ENCODE measurements at regions not wholly inside any gene's neighbourhood (a gene's known extent, or its start where the extent isn't known, plus 50 kb on each side); places are given as distances from the start of the nearest gene placed in this dataset.

DNA sequence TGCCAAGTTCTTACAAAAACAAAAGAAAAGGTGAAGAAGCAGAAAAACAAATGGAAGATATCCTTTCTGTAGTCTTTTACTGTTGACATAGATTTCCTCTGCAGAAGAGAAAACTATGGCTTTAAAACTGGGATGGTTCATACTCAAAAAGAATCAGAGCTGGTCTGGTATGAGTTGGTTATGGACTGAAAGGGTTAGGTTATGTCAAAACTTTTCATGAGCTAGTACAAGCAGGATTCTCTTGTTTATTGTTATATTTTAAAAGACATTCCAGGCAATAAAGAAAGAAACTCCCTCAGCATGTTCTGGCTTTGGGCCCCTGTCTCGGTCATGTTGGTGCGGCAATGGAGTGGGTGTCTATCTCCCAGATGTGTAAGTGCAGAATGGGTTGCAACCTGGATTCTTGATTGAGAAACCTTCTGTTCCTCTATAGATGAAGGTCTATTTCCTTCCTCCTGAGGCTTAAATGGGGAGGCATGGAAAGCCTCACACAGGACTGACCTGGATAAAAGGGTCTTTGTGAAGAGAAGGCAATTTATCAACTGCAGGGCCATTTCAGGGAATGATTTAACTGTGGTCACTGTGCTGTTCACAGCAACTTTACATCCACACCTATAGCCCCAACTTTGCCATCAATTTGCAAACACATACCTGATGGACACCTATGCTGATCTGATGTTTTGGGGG, 209.6 kb upstream of the TNC start:
- no peak overlapping the region for H2AK5ac ChIP-seq (ENCODE audit: insufficient read length, low read length)
- H3K4me1 Mint-ChIP-seq = no peaks in the 10 kb centered on the region
- H2AFZ ChIP-seq (ENCODE audit: low read length) = no peak overlapping the region
- no peak overlapping the region for H4K5ac ChIP-seq (ENCODE audit: insufficient read length, low read depth, low read length)
- no peaks in the 10 kb centered on the region for H4K20me1 ChIP-seq (ENCODE audit: control insufficient read depth, insufficient read depth, insufficient read length)
- H3K9me3 ChIP-seq (ENCODE audit: control insufficient read depth, low read depth, low read length) = no peaks in the 10 kb centered on the region
- TF ChIP-seq, protein P1, sequence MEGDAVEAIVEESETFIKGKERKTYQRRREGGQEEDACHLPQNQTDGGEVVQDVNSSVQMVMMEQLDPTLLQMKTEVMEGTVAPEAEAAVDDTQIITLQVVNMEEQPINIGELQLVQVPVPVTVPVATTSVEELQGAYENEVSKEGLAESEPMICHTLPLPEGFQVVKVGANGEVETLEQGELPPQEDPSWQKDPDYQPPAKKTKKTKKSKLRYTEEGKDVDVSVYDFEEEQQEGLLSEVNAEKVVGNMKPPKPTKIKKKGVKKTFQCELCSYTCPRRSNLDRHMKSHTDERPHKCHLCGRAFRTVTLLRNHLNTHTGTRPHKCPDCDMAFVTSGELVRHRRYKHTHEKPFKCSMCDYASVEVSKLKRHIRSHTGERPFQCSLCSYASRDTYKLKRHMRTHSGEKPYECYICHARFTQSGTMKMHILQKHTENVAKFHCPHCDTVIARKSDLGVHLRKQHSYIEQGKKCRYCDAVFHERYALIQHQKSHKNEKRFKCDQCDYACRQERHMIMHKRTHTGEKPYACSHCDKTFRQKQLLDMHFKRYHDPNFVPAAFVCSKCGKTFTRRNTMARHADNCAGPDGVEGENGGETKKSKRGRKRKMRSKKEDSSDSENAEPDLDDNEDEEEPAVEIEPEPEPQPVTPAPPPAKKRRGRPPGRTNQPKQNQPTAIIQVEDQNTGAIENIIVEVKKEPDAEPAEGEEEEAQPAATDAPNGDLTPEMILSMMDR (conservative IDR thresholded peaks at IDR 0.05) = no peak
- H3K23ac ChIP-seq (ENCODE audit: insufficient read length, low read depth, low read length) = no peak overlapping the region
- no peaks in the 10 kb centered on the region for H3K9me3 Mint-ChIP-seq
- WGBS (ENCODE audit: extremely low coverage, insufficient read length, low lambda C conversion rate) = no CpG with 5 or more reads among the region's 2 CpGs
- no peak overlapping the region for H3K56ac ChIP-seq (ENCODE audit: insufficient read length, low read depth, low read length)
- H3K27ac ChIP-seq (ENCODE audit: insufficient read length, low read depth, low read length) = no peak overlapping the region
- no peaks in the 10 kb centered on the region for H3K23me2 ChIP-seq (ENCODE audit: insufficient read length, low read depth, low read length, poor library complexity, severe bottlenecking)
- no peak overlapping the region for H3K18ac ChIP-seq (ENCODE audit: insufficient read length, low read depth, low read length)
- no peaks in the 10 kb centered on the region for H3K79me2 ChIP-seq (ENCODE audit: insufficient read depth, low read length)
- H3K27me3 Mint-ChIP-seq (ENCODE audit: low read depth) = peaks cover 2% of the 10 kb centered on the region
- no peak overlapping the region for H2BK120ac ChIP-seq (ENCODE audit: low read depth, low read length, poor library complexity, severe bottlenecking)
- H3K9ac ChIP-seq (ENCODE audit: extremely low read depth, insufficient read length, low read length) = no peak overlapping the region
- no peak overlapping the region for H3K4me3 Mint-ChIP-seq
- no peaks in the 10 kb centered on the region for H3K79me1 ChIP-seq (ENCODE audit: insufficient read depth, low read depth, low read length, poor library complexity, severe bottlenecking)
- H4K91ac ChIP-seq (ENCODE audit: insufficient read length, low read depth, low read length) = no peak overlapping the region
- H2BK12ac ChIP-seq (ENCODE audit: insufficient read length, low read depth, low read length) = no peak overlapping the region
- H3T11ph ChIP-seq (ENCODE audit: low read length) = no peak overlapping the region
- no peaks in the 10 kb centered on the region; the same call in 1 of the 2 replicates for H3K4me1 ChIP-seq (ENCODE audit: insufficient read depth, low read length)
- no peak overlapping the region for H3K4me2 ChIP-seq (ENCODE audit: insufficient read depth, insufficient read length, low read length)
- no peaks in the 10 kb centered on the region for H3K27me3 ChIP-seq (ENCODE audit: insufficient read depth, low read length)
- no peak for DNase-seq
- H2BK15ac ChIP-seq (ENCODE audit: low read depth, low read length) = no peak overlapping the region
- H4K8ac ChIP-seq (replicated peaks; ENCODE audit: insufficient read length, low read depth, low read length) = no peak overlapping the region
- no peak overlapping the region for H2BK20ac ChIP-seq (ENCODE audit: low read depth, low read length, poor library complexity, severe bottlenecking)
- no peak overlapping the region for H3K4ac ChIP-seq (ENCODE audit: low read depth, low read length)
- no peak overlapping the region for H2BK5ac ChIP-seq (ENCODE audit: insufficient read length, low read length)
- no peak overlapping the region for H3K14ac ChIP-seq (ENCODE audit: insufficient read depth, low read length)
- peaks cover 0 to 2% (median 0%) of the 10 kb centered on the region in 3 experiments; a peak in 2 of 7 replicates for H3K36me3 Mint-ChIP-seq (ENCODE audit: insufficient read depth in 1 of 3, low read depth in 3 of 3)
- no peak overlapping the region for H3K27ac Mint-ChIP-seq
